ENCODE measurements at regions not wholly inside any gene's neighbourhood (a gene's known extent, or its start where the extent isn't known, plus 50 kb on each side); places are given as distances from the start of the nearest gene placed in this dataset.

DNA sequence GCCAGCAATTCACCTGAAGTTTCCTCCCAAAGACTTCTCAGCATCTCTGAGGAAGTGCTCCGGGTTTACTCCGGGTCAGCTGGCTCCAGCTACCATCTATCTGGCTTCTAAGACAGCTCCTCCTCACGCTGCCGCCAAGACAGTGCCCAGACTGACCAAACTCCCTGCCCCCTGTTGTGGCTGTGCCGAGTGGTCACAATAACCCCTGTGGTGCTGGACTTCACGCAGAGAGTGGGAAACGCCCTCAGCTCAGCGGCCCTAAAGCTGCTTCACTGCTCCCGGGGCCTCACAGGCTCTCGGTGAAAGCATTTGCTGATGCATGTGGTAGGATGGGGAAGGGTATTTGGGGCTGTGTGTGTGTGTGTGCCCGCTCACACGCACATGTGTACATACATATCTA, 154.8 kb upstream of the ZNF236 start:
- no peaks in the 10 kb centered on the region for H3K4me1 ChIP-seq (ENCODE audit: control insufficient read depth in 1 of 2, low read depth in 2 of 2)
- no peaks in the 10 kb centered on the region for H3K36me3 ChIP-seq
- no peaks in the 10 kb centered on the region for H3K9me3 ChIP-seq
- no peaks in the 10 kb centered on the region for H3K27me3 ChIP-seq (replicated peaks; ENCODE audit: insufficient read depth)
- ATAC-seq (ENCODE audit: insufficient number of reproducible peaks, low FRiP score, low read depth) (no peak), DNase-seq (ENCODE audit: low spot score) (no peak)
- H3K27ac ChIP-seq, result no peak overlapping the region
- no peak overlapping the region for H3K4me3 ChIP-seq
- TF ChIP-seq, protein P1, sequence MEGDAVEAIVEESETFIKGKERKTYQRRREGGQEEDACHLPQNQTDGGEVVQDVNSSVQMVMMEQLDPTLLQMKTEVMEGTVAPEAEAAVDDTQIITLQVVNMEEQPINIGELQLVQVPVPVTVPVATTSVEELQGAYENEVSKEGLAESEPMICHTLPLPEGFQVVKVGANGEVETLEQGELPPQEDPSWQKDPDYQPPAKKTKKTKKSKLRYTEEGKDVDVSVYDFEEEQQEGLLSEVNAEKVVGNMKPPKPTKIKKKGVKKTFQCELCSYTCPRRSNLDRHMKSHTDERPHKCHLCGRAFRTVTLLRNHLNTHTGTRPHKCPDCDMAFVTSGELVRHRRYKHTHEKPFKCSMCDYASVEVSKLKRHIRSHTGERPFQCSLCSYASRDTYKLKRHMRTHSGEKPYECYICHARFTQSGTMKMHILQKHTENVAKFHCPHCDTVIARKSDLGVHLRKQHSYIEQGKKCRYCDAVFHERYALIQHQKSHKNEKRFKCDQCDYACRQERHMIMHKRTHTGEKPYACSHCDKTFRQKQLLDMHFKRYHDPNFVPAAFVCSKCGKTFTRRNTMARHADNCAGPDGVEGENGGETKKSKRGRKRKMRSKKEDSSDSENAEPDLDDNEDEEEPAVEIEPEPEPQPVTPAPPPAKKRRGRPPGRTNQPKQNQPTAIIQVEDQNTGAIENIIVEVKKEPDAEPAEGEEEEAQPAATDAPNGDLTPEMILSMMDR (IDR thresholded peaks at IDR 0.05), result no peak

DNA sequence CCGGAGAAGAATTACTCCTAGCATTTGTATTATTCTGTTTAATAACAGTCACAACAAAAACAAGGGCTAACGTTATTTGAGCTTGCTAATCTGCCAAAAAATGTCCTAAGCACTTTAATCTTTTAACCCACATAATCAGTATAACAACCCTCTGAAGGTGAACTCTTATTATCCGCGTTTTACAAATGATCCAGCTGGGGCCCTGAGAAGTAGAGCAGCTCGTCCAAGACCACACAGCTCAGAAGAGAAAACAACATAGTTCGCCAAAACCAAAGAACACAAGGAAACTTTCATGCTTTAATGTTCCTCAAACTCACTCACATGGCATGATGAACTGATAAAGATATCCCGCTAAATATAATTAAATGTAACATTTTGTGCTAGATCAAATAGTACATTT, 159.7 kb upstream of the ZNF236 start:
- ATAC-seq (ENCODE audit: insufficient number of reproducible peaks, low FRiP score, low read depth), result no peak
- H3K9me3 ChIP-seq, result no peaks in the 10 kb centered on the region
- no peak overlapping the region for H3K4me3 ChIP-seq
- no peaks in the 10 kb centered on the region for H3K27me3 ChIP-seq (replicated peaks; ENCODE audit: insufficient read depth)
- TF ChIP-seq, protein P1 (IDR thresholded peaks at IDR 0.05), result no peak
- H3K27ac ChIP-seq, result no peak overlapping the region
- H3K36me3 ChIP-seq, result no peaks in the 10 kb centered on the region
- no peaks in the 10 kb centered on the region for H3K4me1 ChIP-seq (ENCODE audit: control insufficient read depth in 1 of 2, low read depth in 2 of 2)
- DNase-seq (ENCODE audit: low spot score), result no peak

DNA sequence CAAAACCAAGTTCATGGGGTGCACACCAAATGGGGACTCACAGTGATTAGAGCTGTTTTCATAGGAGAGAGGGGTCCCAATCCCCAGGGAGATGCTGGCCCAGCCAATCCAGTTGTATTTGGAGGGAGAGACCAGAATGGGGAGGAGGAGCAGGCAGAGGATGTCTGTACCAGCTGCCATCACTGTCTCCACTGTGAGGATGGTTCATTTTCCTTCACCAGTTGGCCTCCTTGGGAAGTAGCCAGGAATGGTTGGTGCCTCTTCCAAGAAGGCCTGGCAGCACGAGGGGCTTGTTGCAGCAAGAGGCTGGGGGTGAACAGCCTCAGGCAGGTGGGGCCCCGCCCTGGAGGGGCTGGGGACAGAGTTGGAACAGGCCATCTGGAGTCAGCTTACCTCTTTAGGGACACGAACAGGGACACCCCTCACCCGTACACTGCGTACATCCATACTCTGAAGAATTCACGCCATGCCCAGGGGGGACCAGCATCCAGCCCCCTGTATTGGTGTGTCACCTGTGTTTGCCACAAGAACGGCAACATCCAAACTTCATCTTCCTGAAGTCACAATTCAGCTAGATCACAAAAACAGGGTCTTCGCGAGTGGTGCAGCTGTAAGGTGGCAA, 161.7 kb upstream of the ZNF236 start:
- Histone ChIP-seq H3K36me3 (no peaks in the 10 kb centered on the region), H3K4me3 (no peak overlapping the region), H3K27me3 (replicated peaks; ENCODE audit: insufficient read depth) (no peaks in the 10 kb centered on the region), H3K9me3 (no peaks in the 10 kb centered on the region), H3K27ac (no peak overlapping the region), H3K4me1 (ENCODE audit: control insufficient read depth in 1 of 2, low read depth in 2 of 2) (no peaks in the 10 kb centered on the region)
- TF ChIP-seq, protein P1 (IDR thresholded peaks at IDR 0.05), result no peak
- DNase-seq (ENCODE audit: low spot score) (no peak), ATAC-seq (ENCODE audit: insufficient number of reproducible peaks, low FRiP score, low read depth) (no peak)

- H3K9me3 ChIP-seq, result no peaks in the 10 kb centered on the region
- no peak overlapping the region for H3K4me3 ChIP-seq
- ATAC-seq (ENCODE audit: insufficient number of reproducible peaks, low FRiP score, low read depth), result no peak
- no peak for DNase-seq (ENCODE audit: low spot score)
- H3K27ac ChIP-seq, result no peak overlapping the region
- TF ChIP-seq, protein P1 (IDR thresholded peaks at IDR 0.05), result no peak
- no peaks in the 10 kb centered on the region for H3K4me1 ChIP-seq (ENCODE audit: control insufficient read depth in 1 of 2, low read depth in 2 of 2)
- H3K36me3 ChIP-seq, result no peaks in the 10 kb centered on the region
- H3K27me3 ChIP-seq (replicated peaks; ENCODE audit: insufficient read depth), result no peaks in the 10 kb centered on the region
Measured at GRCh38 chr18:76658627-76659026, 163.6 kb upstream of the ZNF516 start.

DNA sequence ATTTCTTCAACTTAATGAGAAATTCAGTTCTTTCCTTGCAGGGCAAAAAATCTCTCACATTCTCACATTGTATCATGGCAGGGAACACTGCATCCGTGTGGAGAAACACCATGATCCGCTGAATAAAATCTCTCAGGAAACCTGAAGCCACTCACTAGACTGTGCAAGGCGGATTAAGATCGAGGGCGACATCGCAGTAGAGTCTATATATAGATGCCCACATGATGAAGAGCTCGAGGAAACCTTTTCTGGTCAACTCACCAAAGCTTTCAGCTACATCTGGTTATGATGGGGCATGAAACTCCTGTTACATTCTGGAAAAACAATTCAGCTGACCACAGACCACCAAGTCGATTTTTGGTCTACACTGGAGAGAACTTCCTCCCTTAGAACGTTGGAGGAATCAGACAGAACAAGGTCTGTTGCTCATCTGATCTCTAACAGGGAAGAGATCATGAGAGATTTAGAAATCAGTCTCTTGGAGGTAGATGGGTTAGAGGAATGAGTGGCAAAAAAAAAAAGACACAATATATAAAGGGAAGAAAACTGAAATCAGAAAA, 162.9 kb upstream of the ZNF516 start:
- no peak overlapping the region for H3K4me3 ChIP-seq
- no peaks in the 10 kb centered on the region for H3K27me3 ChIP-seq (replicated peaks; ENCODE audit: insufficient read depth)
- no peaks in the 10 kb centered on the region for H3K36me3 ChIP-seq
- no peaks in the 10 kb centered on the region for H3K9me3 ChIP-seq
- TF ChIP-seq, protein P1 (IDR thresholded peaks at IDR 0.05), result no peak
- no peak for ATAC-seq (ENCODE audit: insufficient number of reproducible peaks, low FRiP score, low read depth)
- no peaks in the 10 kb centered on the region for H3K4me1 ChIP-seq (ENCODE audit: control insufficient read depth in 1 of 2, low read depth in 2 of 2)
- H3K27ac ChIP-seq, result no peak overlapping the region
- DNase-seq (ENCODE audit: low spot score), result no peak

All from thoracic aorta (tissue), 2 donors.